ENCODE measurements at regions not wholly inside any gene's neighbourhood (a gene's known extent, or its start where the extent isn't known, plus 50 kb on each side); places are given as distances from the start of the nearest gene placed in this dataset.
"Not testable (repeated sequence)": the region's sequence is repeated elsewhere in the genome, so short reads cannot be mapped to it uniquely, and the experiment has no call there.

DNA sequence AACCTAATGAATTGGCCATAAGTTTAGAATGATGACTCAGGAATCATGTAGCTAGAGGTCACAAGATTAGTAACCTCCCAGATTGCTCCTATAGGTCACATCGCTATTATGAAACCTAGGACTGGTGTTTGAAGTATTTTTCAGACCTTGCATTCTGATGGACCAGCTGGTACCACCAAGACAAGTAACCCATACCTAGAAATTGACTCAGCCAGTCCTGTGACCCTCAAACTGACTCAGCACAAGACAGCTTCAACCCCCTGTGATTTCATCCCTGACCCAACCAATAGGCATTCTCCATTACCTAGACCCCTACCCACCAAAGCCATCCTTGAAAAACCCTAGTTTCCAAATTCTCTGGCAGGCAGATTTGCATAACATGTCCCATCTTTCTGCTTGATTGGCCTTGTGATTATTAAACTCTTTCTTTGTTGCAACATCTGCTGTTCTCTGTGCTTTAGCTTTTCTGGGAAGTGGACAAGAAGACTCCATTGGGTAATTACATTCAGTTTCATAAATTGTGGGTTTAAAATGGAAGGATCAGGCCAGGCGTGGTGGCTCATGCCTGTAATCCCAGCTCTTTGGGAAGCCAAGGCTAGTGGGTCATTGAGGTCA is 254.9 kb downstream of the IRS1 start:
- H3K9me3 Mint-ChIP-seq (ENCODE audit: low read depth, unreplicated experiment), result peaks cover 14% of the 10 kb centered on the region
- no peaks in the 10 kb centered on the region for H3K36me3 Mint-ChIP-seq (ENCODE audit: insufficient read depth, unreplicated experiment)
- BruUV-seq (replicated peaks), result no TSS peak
- DNase-seq, result no peak
- H3K4me1 Mint-ChIP-seq (ENCODE audit: low read depth, unreplicated experiment), result peaks cover 21% of the 10 kb centered on the region
- CTCF ChIA-PET, result no interaction called here
- H3K27ac Mint-ChIP-seq (ENCODE audit: unreplicated experiment), result no peak overlapping the region
- no peak overlapping the region for H3K4me3 Mint-ChIP-seq (ENCODE audit: low read depth, unreplicated experiment)
- TF ChIP-seq, protein P1, sequence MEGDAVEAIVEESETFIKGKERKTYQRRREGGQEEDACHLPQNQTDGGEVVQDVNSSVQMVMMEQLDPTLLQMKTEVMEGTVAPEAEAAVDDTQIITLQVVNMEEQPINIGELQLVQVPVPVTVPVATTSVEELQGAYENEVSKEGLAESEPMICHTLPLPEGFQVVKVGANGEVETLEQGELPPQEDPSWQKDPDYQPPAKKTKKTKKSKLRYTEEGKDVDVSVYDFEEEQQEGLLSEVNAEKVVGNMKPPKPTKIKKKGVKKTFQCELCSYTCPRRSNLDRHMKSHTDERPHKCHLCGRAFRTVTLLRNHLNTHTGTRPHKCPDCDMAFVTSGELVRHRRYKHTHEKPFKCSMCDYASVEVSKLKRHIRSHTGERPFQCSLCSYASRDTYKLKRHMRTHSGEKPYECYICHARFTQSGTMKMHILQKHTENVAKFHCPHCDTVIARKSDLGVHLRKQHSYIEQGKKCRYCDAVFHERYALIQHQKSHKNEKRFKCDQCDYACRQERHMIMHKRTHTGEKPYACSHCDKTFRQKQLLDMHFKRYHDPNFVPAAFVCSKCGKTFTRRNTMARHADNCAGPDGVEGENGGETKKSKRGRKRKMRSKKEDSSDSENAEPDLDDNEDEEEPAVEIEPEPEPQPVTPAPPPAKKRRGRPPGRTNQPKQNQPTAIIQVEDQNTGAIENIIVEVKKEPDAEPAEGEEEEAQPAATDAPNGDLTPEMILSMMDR (IDR thresholded peaks at IDR 0.05; ENCODE audit: unreplicated experiment), result no peak
- H3K27me3 Mint-ChIP-seq (ENCODE audit: unreplicated experiment), result no peaks in the 10 kb centered on the region
- intact Hi-C loops (cut with micrococcal nuclease; ENCODE audit: unreplicated experiment), result no loop called here

DNA sequence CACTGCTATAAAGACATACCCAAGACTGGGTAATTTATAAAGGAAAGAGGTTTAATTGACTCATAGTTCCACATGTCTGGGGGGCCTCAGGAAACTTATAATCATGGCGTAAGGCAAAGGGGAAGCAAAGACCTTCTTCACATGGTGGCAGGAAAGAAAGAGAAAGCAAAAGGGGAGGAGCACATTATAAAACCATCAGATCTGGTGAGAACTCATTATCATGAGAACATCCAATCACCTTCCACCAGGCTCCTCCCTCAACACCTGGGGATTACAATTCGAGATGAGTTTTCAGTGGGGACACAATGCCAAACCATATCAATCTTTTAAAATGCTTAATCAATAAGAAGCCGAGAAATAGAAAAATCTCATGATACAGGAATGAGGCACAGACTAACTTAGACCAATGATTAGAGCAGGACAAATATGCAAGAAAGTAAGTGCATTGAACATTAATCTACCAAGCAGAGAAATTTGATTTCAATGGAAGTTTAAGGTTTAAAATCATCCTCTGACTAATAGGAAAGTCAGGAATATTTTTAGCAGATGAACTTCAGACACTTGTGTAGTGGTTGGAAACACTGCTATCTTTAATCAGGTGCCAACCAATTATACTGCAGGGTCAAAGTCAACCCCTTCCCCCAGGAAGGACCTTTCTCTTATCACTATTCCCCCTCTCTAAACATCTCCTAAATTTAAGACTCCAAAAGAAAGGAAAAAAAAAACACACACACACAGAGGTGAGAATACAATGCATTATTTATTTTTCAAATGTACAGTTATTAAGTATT is 259.2 kb downstream of the IRS1 start:
- DNase-seq, result no peak
- Mint-ChIP-seq H3K9me3 (ENCODE audit: low read depth, unreplicated experiment) (peaks cover 6% of the 10 kb centered on the region), H3K4me1 (ENCODE audit: low read depth, unreplicated experiment) (peaks cover 8% of the 10 kb centered on the region), H3K27ac (ENCODE audit: unreplicated experiment) (no peak overlapping the region), H3K36me3 (ENCODE audit: insufficient read depth, unreplicated experiment) (no peaks in the 10 kb centered on the region), H3K4me3 (ENCODE audit: low read depth, unreplicated experiment) (no peak overlapping the region), H3K27me3 (ENCODE audit: unreplicated experiment) (no peaks in the 10 kb centered on the region)
- BruUV-seq (replicated peaks), result no TSS peak
- CTCF ChIA-PET, result interaction anchor here (0.5 kb wide), 1 partner anchor 395 kb away, joined by 5 read pairs; no protein-coding TSS in a partner anchor
- intact Hi-C loops (cut with micrococcal nuclease; ENCODE audit: unreplicated experiment), result no loop called here
- TF ChIP-seq, protein P1 (IDR thresholded peaks at IDR 0.05; ENCODE audit: unreplicated experiment), result no peak

DNA sequence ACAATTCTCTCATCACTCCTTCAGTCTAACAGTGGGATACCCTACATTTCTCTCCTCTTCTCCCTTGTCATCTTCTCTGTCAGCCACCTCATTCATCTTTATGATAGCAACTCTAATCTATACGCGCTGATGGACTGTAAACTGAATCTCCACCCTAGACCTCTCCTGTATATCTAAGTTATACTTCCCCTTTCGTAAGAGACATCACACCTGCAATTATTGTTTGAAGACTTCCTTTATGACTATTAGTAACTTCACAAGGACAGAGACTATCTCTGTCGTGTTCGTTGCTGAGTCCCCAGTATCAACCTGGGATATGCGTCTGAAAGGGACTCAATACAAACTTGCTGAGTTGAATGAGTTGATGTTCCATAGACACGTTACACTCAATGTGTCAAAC is 263.2 kb downstream of the IRS1 start:
- CTCF ChIA-PET, result no interaction called here
- DNase-seq, result no peak
- Mint-ChIP-seq H3K36me3 (ENCODE audit: insufficient read depth, unreplicated experiment) (no peaks in the 10 kb centered on the region), H3K4me1 (ENCODE audit: low read depth, unreplicated experiment) (no peaks in the 10 kb centered on the region), H3K27me3 (ENCODE audit: unreplicated experiment) (no peaks in the 10 kb centered on the region), H3K27ac (ENCODE audit: unreplicated experiment) (no peak overlapping the region), H3K4me3 (ENCODE audit: low read depth, unreplicated experiment) (no peak overlapping the region), H3K9me3 (ENCODE audit: low read depth, unreplicated experiment) (no peaks in the 10 kb centered on the region)
- TF ChIP-seq, protein P1 (IDR thresholded peaks at IDR 0.05; ENCODE audit: unreplicated experiment), result no peak
- no TSS peak for BruUV-seq (replicated peaks)
- intact Hi-C loops (cut with micrococcal nuclease; ENCODE audit: unreplicated experiment), result no loop called here

DNA sequence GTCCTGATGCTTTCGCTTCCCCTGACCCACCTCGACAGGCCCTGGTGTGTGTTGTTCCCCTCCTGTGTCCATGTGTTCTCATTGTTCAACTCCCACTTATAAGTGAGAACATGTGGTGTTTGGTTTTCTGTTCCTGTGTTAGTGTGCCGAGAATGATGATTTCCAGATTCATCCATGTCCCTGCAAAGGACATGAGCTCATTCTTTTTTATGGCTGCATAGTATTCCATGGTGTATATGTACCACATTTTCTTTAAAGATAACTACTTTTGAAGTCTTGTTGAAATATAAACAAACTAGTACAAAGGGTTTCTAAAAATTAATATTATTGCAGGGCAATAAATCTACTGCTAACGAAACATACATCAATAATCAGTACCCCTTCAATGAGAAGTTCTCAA is 266.6 kb downstream of the IRS1 start:
- H3K36me3 Mint-ChIP-seq (ENCODE audit: insufficient read depth, unreplicated experiment); intact Hi-C loops (cut with micrococcal nuclease; ENCODE audit: unreplicated experiment); H3K4me1 Mint-ChIP-seq (ENCODE audit: low read depth, unreplicated experiment); H3K27ac Mint-ChIP-seq (ENCODE audit: unreplicated experiment); H3K4me3 Mint-ChIP-seq (ENCODE audit: low read depth, unreplicated experiment); H3K27me3 Mint-ChIP-seq (ENCODE audit: unreplicated experiment); CTCF ChIA-PET; DNase-seq; BruUV-seq (replicated peaks); H3K9me3 Mint-ChIP-seq (ENCODE audit: low read depth, unreplicated experiment): not testable (repeated sequence)

Measured in Calu3 (cell line).